ENCODE measurements at regions not wholly inside any gene's neighbourhood (a gene's known extent, or its start where the extent isn't known, plus 50 kb on each side); places are given as distances from the start of the nearest gene placed in this dataset.
"Not testable (repeated sequence)": the region's sequence is repeated elsewhere in the genome, so short reads cannot be mapped to it uniquely, and the experiment has no call there.

DNA sequence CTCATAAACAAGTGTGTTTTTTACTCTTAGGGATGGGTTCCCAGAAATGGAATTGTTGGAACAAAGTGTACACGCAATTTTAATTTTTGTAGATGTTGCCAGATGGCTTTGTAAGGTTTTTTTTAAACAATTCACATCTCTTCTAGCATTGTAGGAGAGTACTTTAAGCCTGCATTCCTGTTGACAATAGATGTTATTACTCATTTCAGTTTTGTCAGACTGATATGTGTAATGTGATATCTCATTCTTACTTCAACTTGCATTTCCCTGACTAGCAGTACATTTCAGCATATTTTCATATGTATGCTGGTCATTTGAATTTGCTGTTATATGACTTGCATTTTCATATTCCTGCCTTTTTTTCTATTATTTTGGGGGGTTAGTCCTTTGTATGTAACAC lies 186.6 kb upstream of the SLITRK6 start:
- ChIA-PET POLR2A (no interaction called here), CTCF (no interaction called here)
- H3K36me3 ChIP-seq (ENCODE audit: control insufficient read depth, insufficient read depth, low read length) = no peaks in the 10 kb centered on the region
- no peaks in the 10 kb centered on the region for H3K9me3 ChIP-seq (ENCODE audit: control insufficient read depth, insufficient read depth, low read depth, low read length)
- ATAC-seq = no peak
- H3K4me1 ChIP-seq (ENCODE audit: control insufficient read depth, insufficient read depth, low read length) = no peaks in the 10 kb centered on the region
- no peak overlapping the region for H3K27ac ChIP-seq (ENCODE audit: low read length)
- no TSS peak for BruUV-seq (replicated peaks)
- no peak for DNase-seq (ENCODE audit: low read depth, low spot score)
- TF ChIP-seq SIN3A (IDR thresholded peaks at IDR 0.05; ENCODE audit: borderline replicate concordance, insufficient read depth, low read depth, low read length) (no peak), TCF7L2 (IDR thresholded peaks at IDR 0.05; ENCODE audit: low read depth, low read length) (no peak), POLR2AphosphoS5 (IDR thresholded peaks at IDR 0.05; ENCODE audit: low read depth, low read length) (no peak)
- TF ChIP-seq, protein P1, sequence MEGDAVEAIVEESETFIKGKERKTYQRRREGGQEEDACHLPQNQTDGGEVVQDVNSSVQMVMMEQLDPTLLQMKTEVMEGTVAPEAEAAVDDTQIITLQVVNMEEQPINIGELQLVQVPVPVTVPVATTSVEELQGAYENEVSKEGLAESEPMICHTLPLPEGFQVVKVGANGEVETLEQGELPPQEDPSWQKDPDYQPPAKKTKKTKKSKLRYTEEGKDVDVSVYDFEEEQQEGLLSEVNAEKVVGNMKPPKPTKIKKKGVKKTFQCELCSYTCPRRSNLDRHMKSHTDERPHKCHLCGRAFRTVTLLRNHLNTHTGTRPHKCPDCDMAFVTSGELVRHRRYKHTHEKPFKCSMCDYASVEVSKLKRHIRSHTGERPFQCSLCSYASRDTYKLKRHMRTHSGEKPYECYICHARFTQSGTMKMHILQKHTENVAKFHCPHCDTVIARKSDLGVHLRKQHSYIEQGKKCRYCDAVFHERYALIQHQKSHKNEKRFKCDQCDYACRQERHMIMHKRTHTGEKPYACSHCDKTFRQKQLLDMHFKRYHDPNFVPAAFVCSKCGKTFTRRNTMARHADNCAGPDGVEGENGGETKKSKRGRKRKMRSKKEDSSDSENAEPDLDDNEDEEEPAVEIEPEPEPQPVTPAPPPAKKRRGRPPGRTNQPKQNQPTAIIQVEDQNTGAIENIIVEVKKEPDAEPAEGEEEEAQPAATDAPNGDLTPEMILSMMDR (IDR thresholded peaks at IDR 0.05) = no peak
- TF ChIP-seq, protein P2, sequence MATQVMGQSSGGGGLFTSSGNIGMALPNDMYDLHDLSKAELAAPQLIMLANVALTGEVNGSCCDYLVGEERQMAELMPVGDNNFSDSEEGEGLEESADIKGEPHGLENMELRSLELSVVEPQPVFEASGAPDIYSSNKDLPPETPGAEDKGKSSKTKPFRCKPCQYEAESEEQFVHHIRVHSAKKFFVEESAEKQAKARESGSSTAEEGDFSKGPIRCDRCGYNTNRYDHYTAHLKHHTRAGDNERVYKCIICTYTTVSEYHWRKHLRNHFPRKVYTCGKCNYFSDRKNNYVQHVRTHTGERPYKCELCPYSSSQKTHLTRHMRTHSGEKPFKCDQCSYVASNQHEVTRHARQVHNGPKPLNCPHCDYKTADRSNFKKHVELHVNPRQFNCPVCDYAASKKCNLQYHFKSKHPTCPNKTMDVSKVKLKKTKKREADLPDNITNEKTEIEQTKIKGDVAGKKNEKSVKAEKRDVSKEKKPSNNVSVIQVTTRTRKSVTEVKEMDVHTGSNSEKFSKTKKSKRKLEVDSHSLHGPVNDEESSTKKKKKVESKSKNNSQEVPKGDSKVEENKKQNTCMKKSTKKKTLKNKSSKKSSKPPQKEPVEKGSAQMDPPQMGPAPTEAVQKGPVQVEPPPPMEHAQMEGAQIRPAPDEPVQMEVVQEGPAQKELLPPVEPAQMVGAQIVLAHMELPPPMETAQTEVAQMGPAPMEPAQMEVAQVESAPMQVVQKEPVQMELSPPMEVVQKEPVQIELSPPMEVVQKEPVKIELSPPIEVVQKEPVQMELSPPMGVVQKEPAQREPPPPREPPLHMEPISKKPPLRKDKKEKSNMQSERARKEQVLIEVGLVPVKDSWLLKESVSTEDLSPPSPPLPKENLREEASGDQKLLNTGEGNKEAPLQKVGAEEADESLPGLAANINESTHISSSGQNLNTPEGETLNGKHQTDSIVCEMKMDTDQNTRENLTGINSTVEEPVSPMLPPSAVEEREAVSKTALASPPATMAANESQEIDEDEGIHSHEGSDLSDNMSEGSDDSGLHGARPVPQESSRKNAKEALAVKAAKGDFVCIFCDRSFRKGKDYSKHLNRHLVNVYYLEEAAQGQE (IDR thresholded peaks at IDR 0.05; ENCODE audit: insufficient read depth in 1 of 2, low read depth in 2 of 2, low read length in 1 of 2) = no peak
- no peak overlapping the region for H3K4me3 ChIP-seq (ENCODE audit: low read depth in 2 of 2, low read length in 2 of 2)
- in situ Hi-C loops (cut with HindIII; ENCODE audit: low pct_unique_long_range_greater_than_20kb, low sequenced_read_pairs) (no loop called here), intact Hi-C loops (cut with micrococcal nuclease; ENCODE audit: unreplicated experiment) (no loop called here)
- no peaks in the 10 kb centered on the region for H3K27me3 ChIP-seq (ENCODE audit: control insufficient read depth, insufficient read depth, low read length)

DNA sequence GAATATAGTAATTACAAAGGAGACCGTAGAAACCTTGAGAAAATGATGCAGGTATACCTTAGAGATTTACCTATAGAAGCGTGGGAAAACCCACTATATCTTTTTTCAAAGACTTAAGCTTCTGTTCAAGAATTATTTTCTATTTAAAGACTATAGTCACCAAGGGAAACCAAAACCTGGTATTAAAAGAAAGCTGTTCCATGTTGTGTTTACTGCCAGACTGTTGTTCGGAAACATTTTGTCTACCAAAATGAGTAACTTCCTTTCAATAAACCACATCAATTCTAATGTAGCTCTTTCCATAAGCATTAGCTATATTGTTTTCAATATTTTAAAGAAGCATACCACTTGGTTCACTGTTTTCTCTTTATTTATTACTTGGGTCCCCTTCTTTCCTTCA lies 182.9 kb upstream of the SLITRK6 start:
- no peaks in the 10 kb centered on the region for H3K4me1 ChIP-seq (ENCODE audit: control insufficient read depth, insufficient read depth, low read length)
- CTCF ChIA-PET = no interaction called here
- no peak overlapping the region for H3K27ac ChIP-seq (ENCODE audit: low read length)
- H3K27me3 ChIP-seq (ENCODE audit: control insufficient read depth, insufficient read depth, low read length) = no peaks in the 10 kb centered on the region
- no peaks in the 10 kb centered on the region for H3K36me3 ChIP-seq (ENCODE audit: control insufficient read depth, insufficient read depth, low read length)
- BruUV-seq (replicated peaks) = no TSS peak
- H3K9me3 ChIP-seq (ENCODE audit: control insufficient read depth, insufficient read depth, low read depth, low read length) = no peaks in the 10 kb centered on the region
- no peak for ATAC-seq
- POLR2A ChIA-PET = no interaction called here
- TF ChIP-seq, protein P1 (IDR thresholded peaks at IDR 0.05) = no peak
- no peak for TF ChIP-seq TCF7L2 (IDR thresholded peaks at IDR 0.05; ENCODE audit: low read depth, low read length)
- H3K4me3 ChIP-seq (ENCODE audit: low read depth in 2 of 2, low read length in 2 of 2) = no peak overlapping the region
- DNase-seq (ENCODE audit: low read depth, low spot score) = no peak
- intact Hi-C loops (cut with micrococcal nuclease; ENCODE audit: unreplicated experiment) = no loop called here
- in situ Hi-C loops (cut with HindIII; ENCODE audit: low pct_unique_long_range_greater_than_20kb, low sequenced_read_pairs) = no loop called here

DNA sequence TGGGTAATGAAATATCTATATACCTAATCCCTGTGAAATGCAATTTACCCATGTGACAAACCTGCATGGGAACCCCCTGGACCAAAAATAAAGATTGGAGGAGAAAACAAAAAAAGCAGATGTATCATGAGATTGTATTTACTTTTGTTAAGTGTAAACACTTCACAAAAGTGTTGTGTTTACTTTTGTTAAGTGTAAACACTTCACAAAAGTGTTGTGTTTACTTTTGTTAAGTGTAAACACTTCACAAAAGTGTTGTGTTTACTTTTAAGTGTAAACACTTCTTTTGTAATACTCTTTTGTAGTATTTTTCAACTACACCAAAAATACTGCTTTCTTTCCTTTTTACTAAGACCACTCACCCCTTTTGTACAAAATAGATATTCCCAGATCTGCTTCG lies 181.2 kb upstream of the SLITRK6 start:
- POLR2A ChIA-PET; intact Hi-C loops (cut with micrococcal nuclease; ENCODE audit: unreplicated experiment); H3K4me1 ChIP-seq (ENCODE audit: control insufficient read depth, insufficient read depth, low read length); in situ Hi-C loops (cut with HindIII; ENCODE audit: low pct_unique_long_range_greater_than_20kb, low sequenced_read_pairs); H3K9me3 ChIP-seq (ENCODE audit: control insufficient read depth, insufficient read depth, low read depth, low read length); ATAC-seq; H3K36me3 ChIP-seq (ENCODE audit: control insufficient read depth, insufficient read depth, low read length); H3K27ac ChIP-seq (ENCODE audit: low read length); H3K27me3 ChIP-seq (ENCODE audit: control insufficient read depth, insufficient read depth, low read length); BruUV-seq (replicated peaks); H3K4me3 ChIP-seq (ENCODE audit: low read depth in 2 of 2, low read length in 2 of 2); DNase-seq (ENCODE audit: low read depth, low spot score); CTCF ChIA-PET: not testable (repeated sequence)
